ENCODE measurements at regions not wholly inside any gene's neighbourhood (a gene's known extent, or its start where the extent isn't known, plus 50 kb on each side); places are given as distances from the start of the nearest gene placed in this dataset.

- Histone ChIP-seq H3K4me1 (ENCODE audit: control insufficient read depth, low read length) (no peaks in the 10 kb centered on the region), H3K27me3 (ENCODE audit: control insufficient read depth, low read length) (peaks cover 10% of the 10 kb centered on the region; the same call in 1 of the 2 replicates), H3K27ac (ENCODE audit: low read depth, low read length) (no peak overlapping the region), H3K36me3 (ENCODE audit: control insufficient read depth, low read length) (no peaks in the 10 kb centered on the region), H3K9me2 (replicated peaks; ENCODE audit: control insufficient read depth, low read length) (no peaks in the 10 kb centered on the region), H3K4me3 (ENCODE audit: low read length) (no peak overlapping the region), H3F3A (ENCODE audit: control insufficient read depth, insufficient read depth) (no peaks in the 10 kb centered on the region), H3K79me2 (ENCODE audit: control insufficient read depth, low read length) (no peaks in the 10 kb centered on the region), H3K4me2 (ENCODE audit: low read length) (no peak overlapping the region), H3K9me3 (ENCODE audit: control insufficient read depth, insufficient read depth, low read length) (no peaks in the 10 kb centered on the region), H4K20me1 (ENCODE audit: control insufficient read depth, insufficient read depth, low read depth, low read length) (no peaks in the 10 kb centered on the region)
- TF ChIP-seq CTCF (IDR thresholded peaks at IDR 0.05; ENCODE audit: low read depth, low read length, poor library complexity, severe bottlenecking) (no peak), EZH2phosphoT487 (IDR thresholded peaks at IDR 0.05; ENCODE audit: borderline replicate concordance, low read length) (no peak)
Measured at GRCh38 chr1:91176250-91176649, 154.4 kb upstream of the ZNF644 start.

GRCh38 chr1:91174734-91175133, 152.9 kb upstream of the ZNF644 start:
- Histone ChIP-seq H3K4me2 (ENCODE audit: low read length) (no peak overlapping the region), H4K20me1 (ENCODE audit: control insufficient read depth, insufficient read depth, low read depth, low read length) (no peaks in the 10 kb centered on the region), H3K9me3 (ENCODE audit: control insufficient read depth, insufficient read depth, low read length) (no peaks in the 10 kb centered on the region), H3K27ac (ENCODE audit: low read depth, low read length) (no peak overlapping the region), H3K4me1 (ENCODE audit: control insufficient read depth, low read length) (no peaks in the 10 kb centered on the region), H3F3A (ENCODE audit: control insufficient read depth, insufficient read depth) (no peaks in the 10 kb centered on the region), H3K9me2 (replicated peaks; ENCODE audit: control insufficient read depth, low read length) (no peaks in the 10 kb centered on the region), H3K4me3 (ENCODE audit: low read length) (no peak overlapping the region), H3K79me2 (ENCODE audit: control insufficient read depth, low read length) (no peaks in the 10 kb centered on the region), H3K36me3 (ENCODE audit: control insufficient read depth, low read length) (no peaks in the 10 kb centered on the region), H3K27me3 (ENCODE audit: control insufficient read depth, low read length) (peaks cover 10% of the 10 kb centered on the region; the same call in 1 of the 2 replicates)
- TF ChIP-seq EZH2phosphoT487 (IDR thresholded peaks at IDR 0.05; ENCODE audit: borderline replicate concordance, low read length), result no peak
- no peak for TF ChIP-seq CTCF (IDR thresholded peaks at IDR 0.05; ENCODE audit: low read depth, low read length, poor library complexity, severe bottlenecking)

GRCh38 chr1:91173346-91173890, 151.6 kb upstream of the ZNF644 start:
- H3K4me1 ChIP-seq (ENCODE audit: control insufficient read depth, low read length), result no peaks in the 10 kb centered on the region
- no peak overlapping the region for H3K27ac ChIP-seq (ENCODE audit: low read depth, low read length)
- no peaks in the 10 kb centered on the region for H3K9me2 ChIP-seq (replicated peaks; ENCODE audit: control insufficient read depth, low read length)
- no peaks in the 10 kb centered on the region for H3F3A ChIP-seq (ENCODE audit: control insufficient read depth, insufficient read depth)
- no peaks in the 10 kb centered on the region for H3K9me3 ChIP-seq (ENCODE audit: control insufficient read depth, insufficient read depth, low read length)
- H3K36me3 ChIP-seq (ENCODE audit: control insufficient read depth, low read length), result no peaks in the 10 kb centered on the region
- no peak overlapping the region for H3K4me3 ChIP-seq (ENCODE audit: low read length)
- no peaks in the 10 kb centered on the region for H4K20me1 ChIP-seq (ENCODE audit: control insufficient read depth, insufficient read depth, low read depth, low read length)
- H3K79me2 ChIP-seq (ENCODE audit: control insufficient read depth, low read length), result no peaks in the 10 kb centered on the region
- no peak for TF ChIP-seq CTCF (IDR thresholded peaks at IDR 0.05; ENCODE audit: low read depth, low read length, poor library complexity, severe bottlenecking)
- no peak overlapping the region for H3K4me2 ChIP-seq (ENCODE audit: low read length)
- peaks cover 10% of the 10 kb centered on the region; the same call in 1 of the 2 replicates for H3K27me3 ChIP-seq (ENCODE audit: control insufficient read depth, low read length)

Data from DOHH2 (cell line).